H1 (cell line): ENCODE measurements at regions not wholly inside any gene's neighbourhood (a gene's known extent, or its start where the extent isn't known, plus 50 kb on each side); places are given as distances from the start of the nearest gene placed in this dataset.

Experiments used
- CTCF ChIA-PET: fragments of 300-600 bp; sonication (Branson Sonifier 250); formaldehyde crosslinking; loops from one replicate; lab custom pipeline; 2021; ENCODE audit not compliant: partially characterized antibody; lab: Charles Lee
- POLR2A ChIA-PET: fragments of 300-600 bp; sonication (Branson Sonifier 250); formaldehyde crosslinking; loops from one replicate; lab custom pipeline; 2021; ENCODE audit warnings: inconsistent platforms; ENCODE audit not compliant: partially characterized antibody; lab: Charles Lee
- DNase-seq, 2 experiments: peaks; one replicate each; pipeline versions ENCODE4 v3.0.0 to v3.0.0-alpha.2; 2010 to 2022; ENCODE audit warnings: low spot score in 2 of 2, low read depth in 1 of 2, mixed read lengths in 1 of 2
- FAIRE-seq: peaks from 2 replicates; lab custom pipeline; 2011; peaks lifted over from hg19 to GRCh38; lab: Jason Lieb, UNC
- H2AFZ ChIP-seq: 2 replicates; pipeline ENCODE4 v1.8.1; 2012; ENCODE audit warnings: low read length, inconsistent platforms
- H2AK5ac ChIP-seq: 2 replicates; pipeline ENCODE4 v1.6.1; 2013; ENCODE audit warnings: low read depth, low read length
- H2BK120ac ChIP-seq: replicated peaks from 2 replicates; pipeline ENCODE3; 2013; ENCODE audit warnings: low read depth, low read length, inconsistent platforms
- H2BK12ac ChIP-seq: 2 replicates; pipeline ENCODE4 v1.6.1; 2013; ENCODE audit warnings: low read depth, low read length
- H2BK15ac ChIP-seq: 2 replicates; pipeline ENCODE4 v1.6.1; 2013; ENCODE audit warnings: low read length
- H2BK20ac ChIP-seq: 2 replicates; pipeline ENCODE4 v1.6.1; 2013; ENCODE audit warnings: low read length
- H2BK5ac ChIP-seq: 2 replicates; pipeline ENCODE4 v1.6.1; 2013; ENCODE audit warnings: low read depth, low read length
- H3K14ac ChIP-seq: 2 replicates; pipeline ENCODE4 v1.6.1; 2013; ENCODE audit warnings: inconsistent platforms; ENCODE audit not compliant: insufficient read length
- H3K18ac ChIP-seq: 2 replicates; pipeline ENCODE4 v1.6.1; 2013; ENCODE audit warnings: low read length; ENCODE audit errors: extremely low read depth
- H3K23ac ChIP-seq: 2 replicates; pipeline ENCODE4 v1.6.1; 2013; ENCODE audit warnings: inconsistent platforms; ENCODE audit not compliant: insufficient read length
- H3K23me2 ChIP-seq: 2 replicates; pipeline ENCODE4 v1.6.1; 2013; ENCODE audit warnings: low read depth, low read length
- H3K27ac ChIP-seq: 2 replicates; pipeline ENCODE4 v1.6.1; 2011; ENCODE audit warnings: low read depth, low read length, inconsistent platforms
- H3K27me3 ChIP-seq, 4 experiments: replicated peaks in 1 of 4; 1 replicate in 1 of 4; 2 replicates in 3 of 4; pipeline versions ENCODE4 v1.6.1 to v1.8.1; 2011 to 2013; ENCODE audit warnings: low read length in 3 of 4, mild to moderate bottlenecking in 3 of 4, inconsistent platforms in 2 of 4, mixed read lengths in 2 of 4, moderate library complexity in 1 of 4; ENCODE audit not compliant: control insufficient read depth in 3 of 4, insufficient read depth in 3 of 4; ENCODE audit errors: extremely low read depth in 1 of 4
- H3K36me3 ChIP-seq, 4 experiments: 2 replicates each; pipeline versions ENCODE4 v1.6.1 to v1.8.1; 2011 to 2013; ENCODE audit warnings: mild to moderate bottlenecking in 4 of 4, low read length in 3 of 4, moderate library complexity in 2 of 4, control low read depth in 1 of 4, inconsistent platforms in 1 of 4; ENCODE audit not compliant: insufficient read depth in 4 of 4, control insufficient read depth in 2 of 4
- H3K4ac ChIP-seq: replicated peaks from 2 replicates; pipeline ENCODE3; 2013; ENCODE audit warnings: low read length, low read depth, mixed read lengths, inconsistent platforms; ENCODE audit not compliant: insufficient read length
- H3K4me1 ChIP-seq, 4 experiments: replicated peaks in 1 of 4; 1 replicate in 1 of 4; 2 replicates in 3 of 4; pipeline versions ENCODE4 v1.6.1 to v1.8.1; 2011 to 2013; ENCODE audit warnings: low read length in 3 of 4, inconsistent platforms in 2 of 4, mixed read lengths in 1 of 4; ENCODE audit not compliant: insufficient read depth in 4 of 4, control insufficient read depth in 3 of 4
- H3K4me2 ChIP-seq, 2 experiments: 2 replicates each; pipeline versions ENCODE4 v1.6.1 to v1.8.1; 2011 to 2013; ENCODE audit warnings: low read depth in 2 of 2, low read length in 2 of 2, control low read depth in 1 of 2, inconsistent platforms in 1 of 2, mild to moderate bottlenecking in 1 of 2; ENCODE audit not compliant: insufficient read depth in 1 of 2
- H3K4me3 ChIP-seq, 4 experiments: fragments of 200-600, 300-600 bp in 1 of 4; sonication (generic), shearing (Covaris generic), sonication (Bioruptor Twin) in 1 of 4; 2 replicates each; pipeline versions ENCODE4 v1.5.1 to v1.8.1; 2011 to 2016; ENCODE audit warnings: low read length in 4 of 4, low read depth in 3 of 4, control low read depth in 2 of 4, inconsistent platforms in 2 of 4, mild to moderate bottlenecking in 2 of 4, mixed read lengths in 1 of 4, moderate library complexity in 1 of 4; ENCODE audit not compliant: insufficient read depth in 2 of 4; ENCODE audit errors: extremely low read depth in 1 of 4
- H3K56ac ChIP-seq: replicated peaks from 2 replicates; pipeline ENCODE3; 2013; ENCODE audit warnings: low read depth, mild to moderate bottlenecking, mixed read lengths, low read length, inconsistent platforms; ENCODE audit not compliant: insufficient read length
- H3K79me1 ChIP-seq: 2 replicates; pipeline ENCODE4 v1.6.1; 2013; ENCODE audit warnings: low read depth, low read length, control low read depth
- H3K79me2 ChIP-seq, 2 experiments: 2 replicates each; pipeline versions ENCODE4 v1.6.1 to v1.8.1; 2012 to 2013; ENCODE audit warnings: low read length in 2 of 2, mild to moderate bottlenecking in 2 of 2, inconsistent platforms in 1 of 2; ENCODE audit not compliant: insufficient read depth in 2 of 2, control insufficient read depth in 1 of 2
- H3K9ac ChIP-seq, 4 experiments: replicated peaks in 1 of 4; 1 replicate in 1 of 4; 2 replicates in 3 of 4; pipeline versions ENCODE4 v1.6.1 to v1.8.1; 2011 to 2013; ENCODE audit warnings: low read depth in 3 of 4, low read length in 3 of 4, control low read depth in 2 of 4, mild to moderate bottlenecking in 2 of 4, moderate library complexity in 2 of 4, inconsistent platforms in 1 of 4; ENCODE audit errors: extremely low read depth in 1 of 4
- H3K9me3 ChIP-seq, 2 experiments: 2 replicates each; pipeline versions ENCODE4 v1.6.1 to v1.8.1; 2012 to 2013; ENCODE audit warnings: mild to moderate bottlenecking in 2 of 2, moderate library complexity in 2 of 2, control low read depth in 1 of 2, inconsistent platforms in 1 of 2, low read depth in 1 of 2, low read length in 1 of 2, mixed read lengths in 1 of 2; ENCODE audit not compliant: insufficient read depth in 2 of 2
- H4K20me1 ChIP-seq, 2 experiments: replicated peaks in 1 of 2; 2 replicates each; pipeline versions ENCODE3 to v1.8.1; 2011 to 2013; ENCODE audit warnings: inconsistent platforms in 2 of 2, low read length in 2 of 2, mild to moderate bottlenecking in 1 of 2; ENCODE audit not compliant: insufficient read depth in 2 of 2, control insufficient read depth in 1 of 2
- H4K5ac ChIP-seq: 2 replicates; pipeline ENCODE4 v1.6.1; 2013; ENCODE audit warnings: low read length, low read depth, mixed read lengths, inconsistent platforms; ENCODE audit not compliant: insufficient read length
- H4K8ac ChIP-seq: 2 replicates; pipeline ENCODE4 v1.8.0; 2013; ENCODE audit warnings: mild to moderate bottlenecking, moderate library complexity, low read length, inconsistent platforms; ENCODE audit not compliant: insufficient read depth; ENCODE audit errors: extremely low read depth
- H4K91ac ChIP-seq: replicated peaks from 2 replicates; pipeline ENCODE3; 2013; ENCODE audit warnings: low read length, mixed read lengths, inconsistent platforms; ENCODE audit not compliant: insufficient read length
- CBX8 ChIP-seq: fragments of 300-800, 300-1000 bp; sonication (generic); IDR thresholded peaks from 2 replicates; pipeline ENCODE4 v1.7.1; 2016; ENCODE audit warnings: low read depth, low read length, borderline replicate concordance
- KDM4A ChIP-seq: IDR thresholded peaks from one replicate; pipeline ENCODE4 v1.7.1; 2012; ENCODE audit warnings: low read depth, mild to moderate bottlenecking, moderate library complexity, low read length, inconsistent platforms; ENCODE audit not compliant: severe bottlenecking
- SP4 ChIP-seq: IDR thresholded peaks from 2 replicates; pipeline ENCODE4 v1.6.1; 2012; ENCODE audit warnings: low read length, inconsistent platforms
- WGBS, 2 experiments: shearing (Covaris generic) in 1 of 2; methylation state at CpG; one replicate each; pipeline versions ENCODE4 v1.1.6 to v1.1.7; 2013 to 2015; ENCODE audit warnings: low lambda C conversion rate in 2 of 2, mixed read lengths in 2 of 2, inconsistent platforms in 1 of 2, low coverage in 1 of 2, missing lambda C conversion rate in 1 of 2; ENCODE audit not compliant: insufficient replicate concordance in 2 of 2, insufficient coverage in 1 of 2, insufficient read length in 1 of 2; ENCODE audit errors: extremely low coverage in 1 of 2, missing lambda C conversion rate in 1 of 2; 5-methylcytosine and 5-hydroxymethylcytosine counted together

DNA sequence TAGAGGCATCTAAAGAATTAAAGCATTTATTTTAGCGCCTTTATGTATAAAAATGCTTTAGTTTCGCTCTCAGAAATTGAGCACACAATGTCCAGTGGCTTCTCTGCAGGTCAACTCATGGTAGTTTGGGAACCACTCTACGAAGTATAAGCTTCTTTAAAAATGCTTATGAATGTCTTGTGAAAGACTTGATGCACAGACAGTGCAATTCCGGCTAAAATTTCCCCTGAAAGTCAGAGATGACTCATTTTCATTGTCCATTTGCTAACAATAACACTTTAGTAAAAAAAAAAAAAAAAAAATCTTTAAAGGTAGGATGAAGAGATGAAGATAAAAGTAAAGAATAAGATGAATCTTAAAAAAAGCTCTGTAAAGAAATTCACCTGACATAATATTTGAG lies 117.2 kb downstream of the PDHA2 start:
- H3K27me3 ChIP-seq = no peaks in the 10 kb centered on the region
- no peaks in the 10 kb centered on the region for H3K36me3 ChIP-seq
- no peak overlapping the region for H2BK5ac ChIP-seq
- 91% methylated on average over 4 of the region's 4 CpGs; no CpG with 5 or more reads in 1 of the 2 experiments for WGBS, 2 experiments
- H2BK120ac ChIP-seq = no peak overlapping the region
- H3K18ac ChIP-seq = no peak overlapping the region
- no peaks in the 10 kb centered on the region for H3K23me2 ChIP-seq
- no peak overlapping the region for H2BK12ac ChIP-seq
- ChIA-PET CTCF (no interaction called here), POLR2A (no interaction called here)
- no peak overlapping the region for H3K14ac ChIP-seq
- H2BK20ac ChIP-seq = no peak overlapping the region
- no peak overlapping the region for H2AFZ ChIP-seq
- no peak overlapping the region for H3K4me3 ChIP-seq
- H3K4ac ChIP-seq = no peak overlapping the region
- H3K79me2 ChIP-seq = no peaks in the 10 kb centered on the region
- no peak overlapping the region for H4K91ac ChIP-seq
- H4K8ac ChIP-seq = no peak overlapping the region
- DNase-seq = no peak
- H3K9ac ChIP-seq = no peak overlapping the region
- no peaks in the 10 kb centered on the region for H4K20me1 ChIP-seq
- H3K23ac ChIP-seq = no peak overlapping the region
- H3K27ac ChIP-seq = no peak overlapping the region
- H4K5ac ChIP-seq = no peak overlapping the region
- no peaks in the 10 kb centered on the region for H3K4me1 ChIP-seq
- TF ChIP-seq KDM4A (no peak), CBX8 (no peak), SP4 (no peak)
- no peak overlapping the region for H2BK15ac ChIP-seq
- no peak overlapping the region for H3K56ac ChIP-seq
- H3K79me1 ChIP-seq = no peaks in the 10 kb centered on the region
- FAIRE-seq = no peak
- no peak overlapping the region for H3K4me2 ChIP-seq
- H3K9me3 ChIP-seq = peaks cover 0 to 2% of the 10 kb centered on the region in 2 experiments; a peak in 1 of 4 replicates
- no peak overlapping the region for H2AK5ac ChIP-seq
